Spleen (tissue), 7 donors: ENCODE measurements at regions not wholly inside any gene's neighbourhood (a gene's known extent, or its start where the extent isn't known, plus 50 kb on each side); places are given as distances from the start of the nearest gene placed in this dataset.

Experiments used
- CTCF ChIP-seq, 11 experiments: fragments of 200-600 bp in 7 of 11; fragments of 450-650 bp in 4 of 11; sonication (generic) in 4 of 11; IDR thresholded peaks in 8 of 11; conservative IDR thresholded peaks in 3 of 11; 1 replicate in 7 of 11; 2 replicates in 4 of 11; pipeline versions ENCODE4 v1.4.0 to v1.8.0; 2016 to 2021; ENCODE audit warnings: antibody characterized with exemption in 11 of 11, inconsistent platforms in 4 of 11, mild to moderate bottlenecking in 1 of 11
- POLR2AphosphoS5 ChIP-seq, 3 donors: sonication (generic); formaldehyde crosslinking; IDR thresholded peaks; one replicate each; pipeline ENCODE4 v1.5.1; 2017; ENCODE audit warnings: antibody characterized with exemption in 3 of 3
- donor health status: DM: no; HTN: no; CAD: no; lungs with moderate emphysema.
- donor health status: DM: no; HTN: no; CAD: no.
- donor health status: DM: no; HTN: no; CAD: no.

DNA sequence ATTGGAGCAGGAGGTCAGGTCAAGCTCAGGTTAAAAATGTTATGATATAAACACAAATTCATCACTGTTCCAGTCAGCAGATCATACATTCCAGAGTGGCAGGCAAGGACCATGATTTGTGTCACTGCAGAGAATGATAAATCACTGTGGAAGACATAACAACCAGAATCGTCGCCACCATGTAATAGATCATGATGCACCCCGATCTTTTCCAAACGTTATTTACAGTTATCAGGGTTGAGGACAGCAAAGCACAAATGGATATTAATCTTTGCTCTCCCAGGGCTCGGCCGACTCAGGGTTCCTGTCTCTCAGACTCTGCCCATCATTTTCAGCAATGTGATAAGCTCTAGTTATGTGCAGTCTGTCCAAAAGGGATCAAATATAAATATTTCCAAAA is 122.7 kb downstream of the ZBTB18 start:
- TF ChIP-seq POLR2AphosphoS5 (IDR thresholded peaks at IDR 0.05): no peak
- TF ChIP-seq CTCF (IDR thresholded peaks at IDR 0.05 in 8 of 11, conservative IDR thresholded peaks at IDR 0.05 in 3 of 11): no peak
